Posterior cingulate gyrus (tissue), 11 donors: ENCODE measurements at regions not wholly inside any gene's neighbourhood (a gene's known extent, or its start where the extent isn't known, plus 50 kb on each side); places are given as distances from the start of the nearest gene placed in this dataset.

Source experiments
- DNase-seq, 10 donors: peaks; one replicate each; pipeline versions ENCODE4 v3.0.0 to v3.0.0-alpha.2; 2020 to 2021; ENCODE audit warnings: mixed read lengths in 3 of 10
- intact Hi-C: fragments of 100-400 bp; cut with DNase I; formaldehyde crosslinking; loops from one replicate; pipeline ENCODE4 v1.15.1; 2023

- DNase-seq = no peak
- intact Hi-C loops = no loop called here
Measured at GRCh38 chr3:46146548-46146947, 61.6 kb downstream of the CCR1 start.

- intact Hi-C loops = no loop called here
- no peak for DNase-seq
Measured at GRCh38 chr3:46146021-46146420, 62.1 kb downstream of the CCR1 start.

- intact Hi-C loops = no loop called here
Measured at GRCh38 chr3:46145147-46145546, 63.0 kb downstream of the CCR1 start.

GRCh38 chr3:46143951-46144473, 64.1 kb downstream of the CCR1 start:
- intact Hi-C loops = no loop called here
- DNase-seq = peak in 4 of 10 donors; percentile 28 to 71 (median 35)

More at GRCh38 chr3:46145147-46145546, 63.0 kb downstream of the CCR1 start:
- no peak for DNase-seq

GRCh38 chr3:46141813-46142212, 66.3 kb downstream of the CCR1 start:
- no peak for DNase-seq
- intact Hi-C loops = no loop called here

- DNase-seq = no peak
- intact Hi-C loops = no loop called here
Measured at GRCh38 chr3:46138581-46138980, 69.5 kb downstream of the CCR1 start.

- DNase-seq = no peak
- intact Hi-C loops = no loop called here
Measured at GRCh38 chr3:46135475-46135874, 72.6 kb downstream of the CCR1 start.

- intact Hi-C loops = no loop called here
Measured at GRCh38 chr3:46133285-46133684, 74.8 kb downstream of the CCR1 start.

GRCh38 chr3:46132565-46132964, 75.5 kb downstream of the CCR1 start:
- intact Hi-C loops = no loop called here
- no peak for DNase-seq

More at GRCh38 chr3:46133285-46133684, 74.8 kb downstream of the CCR1 start:
- no peak for DNase-seq

- peak in 2 of 10 donors; percentile 55 to 86 for DNase-seq
- intact Hi-C loops = no loop called here
Measured at GRCh38 chr3:46131884-46132450, 76.1 kb downstream of the CCR1 start.

- DNase-seq = no peak
- intact Hi-C loops = no loop called here
Measured at GRCh38 chr3:46130631-46131310, 77.3 kb downstream of the CCR1 start.

GRCh38 chr3:46129588-46130272, 78.4 kb downstream of the CCR1 start:
- DNase-seq = no peak

GRCh38 chr3:46127503-46127902, 80.6 kb downstream of the CCR1 start:
- intact Hi-C loops = no loop called here

More at GRCh38 chr3:46129588-46130272, 78.4 kb downstream of the CCR1 start:
- intact Hi-C loops = no loop called here

GRCh38 chr3:46124216-46125177, 83.6 kb downstream of the CCR1 start:
- intact Hi-C loops = no loop called here
- DNase-seq = no peak

More at GRCh38 chr3:46127503-46127902, 80.6 kb downstream of the CCR1 start:
- DNase-seq = no peak

GRCh38 chr3:46123646-46124045, 84.5 kb downstream of the CCR1 start:
- intact Hi-C loops = no loop called here
- no peak for DNase-seq

- intact Hi-C loops = no loop called here
- no peak for DNase-seq
Measured at GRCh38 chr3:46122091-46122490, 86.0 kb downstream of the CCR1 start.

GRCh38 chr3:46120983-46121382, 87.1 kb downstream of the CCR1 start:
- DNase-seq = no peak
- intact Hi-C loops = no loop called here

- no peak for DNase-seq
- intact Hi-C loops = no loop called here
Measured at GRCh38 chr3:46119709-46120498, 88.2 kb downstream of the CCR1 start.

- no peak for DNase-seq
- intact Hi-C loops = no loop called here
Measured at GRCh38 chr3:46119253-46119652, 88.9 kb downstream of the CCR1 start.

GRCh38 chr3:46116996-46117395, 89.7 kb upstream of the XCR1 start:
- intact Hi-C loops = no loop called here
- no peak for DNase-seq
